DOHH2 (cell line): ENCODE measurements at regions not wholly inside any gene's neighbourhood (a gene's known extent, or its start where the extent isn't known, plus 50 kb on each side); places are given as distances from the start of the nearest gene placed in this dataset.

Experiments
- H3F3A ChIP-seq: fragments of 200-600 bp; sonication (generic), shearing (Covaris generic); 2 replicates; pipeline ENCODE4 v1.6.0; 2016; ENCODE audit warnings: antibody characterized with exemption, mild to moderate bottlenecking; ENCODE audit not compliant: control insufficient read depth, insufficient read depth
- H3K27ac ChIP-seq: fragments of 200-600 bp; sonication (generic); 2 replicates; pipeline ENCODE4 v1.5.1; 2014; ENCODE audit warnings: low read depth, mild to moderate bottlenecking, low read length, moderate library complexity
- H3K27me3 ChIP-seq: fragments of 200-600 bp; sonication (generic); 2 replicates; pipeline ENCODE4 v1.6.1; 2014; ENCODE audit warnings: mild to moderate bottlenecking, low read length, mixed read lengths; ENCODE audit not compliant: control insufficient read depth
- H3K36me3 ChIP-seq: fragments of 200-600 bp; sonication (generic); 2 replicates; pipeline ENCODE4 v1.6.1; 2014; ENCODE audit warnings: mild to moderate bottlenecking, low read length, moderate library complexity, mixed read lengths; ENCODE audit not compliant: control insufficient read depth
- H3K4me1 ChIP-seq: fragments of 200-600 bp; sonication (generic); 2 replicates; pipeline ENCODE4 v1.6.1; 2014; ENCODE audit warnings: mild to moderate bottlenecking, low read length, mixed read lengths; ENCODE audit not compliant: control insufficient read depth
- H3K4me2 ChIP-seq: fragments of 200-600 bp; sonication (generic); 2 replicates; pipeline ENCODE4 v1.6.0; 2014; ENCODE audit warnings: mild to moderate bottlenecking, low read length, moderate library complexity
- H3K4me3 ChIP-seq: fragments of 200-600 bp; sonication (generic); 2 replicates; pipeline ENCODE4 v1.5.1; 2014; ENCODE audit warnings: mild to moderate bottlenecking, low read length, mixed read lengths
- H3K79me2 ChIP-seq: fragments of 200-600 bp; sonication (generic); 2 replicates; pipeline ENCODE4 v1.6.1; 2014; ENCODE audit warnings: mild to moderate bottlenecking, low read length, mixed read lengths; ENCODE audit not compliant: control insufficient read depth
- H3K9me2 ChIP-seq: fragments of 200-600 bp; sonication (generic); replicated peaks from 2 replicates; pipeline ENCODE4 v1.6.1; 2014; ENCODE audit warnings: mild to moderate bottlenecking, low read length, mixed read lengths; ENCODE audit not compliant: control insufficient read depth
- H3K9me3 ChIP-seq: fragments of 200-600 bp; sonication (generic); 2 replicates; pipeline ENCODE4 v1.6.1; 2014; ENCODE audit warnings: antibody characterized with exemption, low read length, mixed read lengths; ENCODE audit not compliant: control insufficient read depth, insufficient read depth
- H4K20me1 ChIP-seq: fragments of 200-600 bp; sonication (generic); 2 replicates; pipeline ENCODE4 v1.6.0; 2014; ENCODE audit warnings: low read depth, mild to moderate bottlenecking, antibody characterized with exemption, low read length, moderate library complexity; ENCODE audit not compliant: control insufficient read depth, insufficient read depth
- EZH2phosphoT487 ChIP-seq: fragments of 200-600 bp; sonication (generic); IDR thresholded peaks from 2 replicates; pipeline ENCODE4 v1.6.1; 2017; ENCODE audit warnings: borderline replicate concordance, mild to moderate bottlenecking, antibody characterized with exemption, low read length, moderate library complexity, mixed read lengths
- TF ChIP-seq, protein P1 (sequence below): fragments of 200-600 bp; sonication (generic); IDR thresholded peaks from one replicate; pipeline ENCODE4 v1.5.1; 2014; ENCODE audit warnings: antibody characterized with exemption, mild to moderate bottlenecking, low read depth, low read length; ENCODE audit not compliant: poor library complexity, severe bottlenecking

DNA sequence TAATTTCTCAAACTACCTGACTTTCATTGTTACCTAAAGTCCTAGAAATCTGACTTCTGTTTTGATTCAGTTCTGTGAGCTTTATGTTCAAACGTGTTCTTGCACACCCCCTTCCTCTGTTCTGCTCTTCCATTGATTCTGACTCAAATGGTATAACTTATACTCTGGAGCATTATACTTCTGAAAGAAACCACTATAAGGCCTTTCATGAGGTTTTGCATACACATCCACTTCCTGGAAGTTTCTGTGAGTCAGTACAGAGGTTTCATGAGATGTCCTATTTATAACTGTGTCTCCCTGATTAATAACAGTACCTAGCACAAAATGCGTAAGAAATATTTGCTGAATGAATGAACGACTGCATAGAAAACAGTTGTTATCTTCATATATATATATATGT, 540.2 kb upstream of the CT83 start:
- Histone ChIP-seq H4K20me1 (no peaks in the 10 kb centered on the region), H3K4me2 (no peak overlapping the region), H3K9me2 (no peaks in the 10 kb centered on the region), H3K4me3 (no peak overlapping the region), H3K36me3 (no peaks in the 10 kb centered on the region), H3K4me1 (no peaks in the 10 kb centered on the region), H3K79me2 (no peaks in the 10 kb centered on the region), H3K27ac (no peak overlapping the region), H3K9me3 (no peaks in the 10 kb centered on the region), H3F3A (no peaks in the 10 kb centered on the region), H3K27me3 (no peaks in the 10 kb centered on the region)
- TF ChIP-seq, protein P1, sequence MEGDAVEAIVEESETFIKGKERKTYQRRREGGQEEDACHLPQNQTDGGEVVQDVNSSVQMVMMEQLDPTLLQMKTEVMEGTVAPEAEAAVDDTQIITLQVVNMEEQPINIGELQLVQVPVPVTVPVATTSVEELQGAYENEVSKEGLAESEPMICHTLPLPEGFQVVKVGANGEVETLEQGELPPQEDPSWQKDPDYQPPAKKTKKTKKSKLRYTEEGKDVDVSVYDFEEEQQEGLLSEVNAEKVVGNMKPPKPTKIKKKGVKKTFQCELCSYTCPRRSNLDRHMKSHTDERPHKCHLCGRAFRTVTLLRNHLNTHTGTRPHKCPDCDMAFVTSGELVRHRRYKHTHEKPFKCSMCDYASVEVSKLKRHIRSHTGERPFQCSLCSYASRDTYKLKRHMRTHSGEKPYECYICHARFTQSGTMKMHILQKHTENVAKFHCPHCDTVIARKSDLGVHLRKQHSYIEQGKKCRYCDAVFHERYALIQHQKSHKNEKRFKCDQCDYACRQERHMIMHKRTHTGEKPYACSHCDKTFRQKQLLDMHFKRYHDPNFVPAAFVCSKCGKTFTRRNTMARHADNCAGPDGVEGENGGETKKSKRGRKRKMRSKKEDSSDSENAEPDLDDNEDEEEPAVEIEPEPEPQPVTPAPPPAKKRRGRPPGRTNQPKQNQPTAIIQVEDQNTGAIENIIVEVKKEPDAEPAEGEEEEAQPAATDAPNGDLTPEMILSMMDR: no peak
- no peak for TF ChIP-seq EZH2phosphoT487

DNA sequence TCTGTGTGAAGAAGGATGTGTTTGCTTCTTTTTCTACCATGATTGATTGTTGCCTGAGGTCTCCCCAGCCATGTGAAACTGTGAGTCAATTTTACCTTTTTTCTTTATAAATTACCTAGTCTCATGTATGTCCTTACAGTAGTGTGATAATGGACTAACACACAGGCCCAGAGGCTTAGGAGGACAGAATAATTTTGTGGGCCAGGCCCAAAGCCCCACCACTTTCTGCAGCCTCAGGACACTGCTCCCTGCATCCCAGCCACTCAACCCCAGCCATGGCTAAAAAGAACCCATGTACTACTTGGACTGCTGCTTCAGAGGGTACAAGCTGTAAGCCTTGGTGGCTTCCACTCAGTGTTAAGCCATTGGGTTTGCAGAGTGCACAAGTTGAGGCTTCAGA, 512.7 kb upstream of the CT83 start:
- Histone ChIP-seq H3K9me3 (no peaks in the 10 kb centered on the region), H3K9me2 (no peaks in the 10 kb centered on the region), H4K20me1 (no peaks in the 10 kb centered on the region), H3K27ac (no peak overlapping the region), H3F3A (no peaks in the 10 kb centered on the region), H3K4me2 (no peak overlapping the region), H3K36me3 (no peaks in the 10 kb centered on the region), H3K27me3 (no peaks in the 10 kb centered on the region), H3K4me1 (no peaks in the 10 kb centered on the region), H3K79me2 (no peaks in the 10 kb centered on the region), H3K4me3 (no peak overlapping the region)
- TF ChIP-seq, protein P1: no peak
- no peak for TF ChIP-seq EZH2phosphoT487

DNA sequence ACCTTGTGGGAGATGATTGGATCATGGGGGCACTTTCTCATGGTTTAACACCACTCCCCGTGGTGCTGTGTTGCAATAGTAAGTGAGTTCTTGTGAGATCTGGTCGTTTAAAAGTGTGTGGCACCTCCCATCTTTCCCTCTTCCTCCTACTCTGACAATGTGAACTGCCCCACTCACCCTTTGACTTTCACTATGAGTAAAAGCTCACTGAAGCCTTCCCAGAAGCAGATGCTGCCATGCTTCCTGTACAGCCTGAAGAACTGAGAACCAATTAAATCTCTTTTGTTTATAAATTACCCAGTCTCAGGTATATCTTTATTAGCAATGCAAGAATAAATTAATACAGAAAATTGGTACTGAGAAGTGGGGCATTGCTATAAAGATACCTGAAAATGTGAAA, 509.6 kb upstream of the CT83 start:
- no peak overlapping the region for H3K4me2 ChIP-seq
- H3K27me3 ChIP-seq: no peaks in the 10 kb centered on the region
- H3K4me3 ChIP-seq: no peak overlapping the region
- no peaks in the 10 kb centered on the region for H3F3A ChIP-seq
- H3K27ac ChIP-seq: no peak overlapping the region
- no peaks in the 10 kb centered on the region for H3K9me2 ChIP-seq
- H3K36me3 ChIP-seq: no peaks in the 10 kb centered on the region
- no peaks in the 10 kb centered on the region for H4K20me1 ChIP-seq
- no peaks in the 10 kb centered on the region for H3K4me1 ChIP-seq
- no peaks in the 10 kb centered on the region for H3K9me3 ChIP-seq
- no peaks in the 10 kb centered on the region for H3K79me2 ChIP-seq
- TF ChIP-seq, protein P1: no peak
- TF ChIP-seq EZH2phosphoT487: no peak
